ENCODE measurements at regions not wholly inside any gene's neighbourhood (a gene's known extent, or its start where the extent isn't known, plus 50 kb on each side); places are given as distances from the start of the nearest gene placed in this dataset.
"Not testable (repeated sequence)": the region's sequence is repeated elsewhere in the genome, so short reads cannot be mapped to it uniquely, and the experiment has no call there.

- Mint-ChIP-seq H3K9me3 (peaks cover 6 to 7% of the 10 kb centered on the region in 2 donors), H3K27ac (no peak overlapping the region), H3K36me3 (no peaks in the 10 kb centered on the region)
- DNase-seq (ENCODE audit: low spot score in 2 of 2) (no peak), ATAC-seq (no peak)
These were observed 226.6 kb upstream of the ADCY2 start for GRCh38 chr5:7169240-7169878.

DNA sequence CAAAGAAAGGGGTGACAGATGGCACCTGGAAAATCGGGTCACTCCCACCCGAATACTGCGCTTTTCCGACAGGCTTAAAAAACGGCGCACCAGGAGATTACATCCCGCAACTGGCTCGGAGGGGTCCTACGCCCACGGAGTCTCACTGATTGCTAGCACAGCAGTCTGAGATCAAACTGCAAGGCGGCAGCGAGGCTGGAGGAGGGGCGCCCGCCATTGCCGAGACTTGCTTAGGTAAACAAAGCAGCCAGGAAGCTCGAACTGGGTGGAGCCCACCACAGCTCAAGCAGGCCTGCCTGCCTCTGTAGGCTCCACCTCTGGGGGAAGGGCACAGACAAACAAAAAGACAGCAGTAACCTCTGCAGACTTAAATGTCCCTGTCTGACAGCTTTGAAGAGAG lies 225.2 kb upstream of the ADCY2 start:
- H3K9me3 Mint-ChIP-seq; DNase-seq (ENCODE audit: low spot score in 2 of 2); H3K36me3 Mint-ChIP-seq; ATAC-seq; H3K27ac Mint-ChIP-seq: not testable (repeated sequence)

DNA sequence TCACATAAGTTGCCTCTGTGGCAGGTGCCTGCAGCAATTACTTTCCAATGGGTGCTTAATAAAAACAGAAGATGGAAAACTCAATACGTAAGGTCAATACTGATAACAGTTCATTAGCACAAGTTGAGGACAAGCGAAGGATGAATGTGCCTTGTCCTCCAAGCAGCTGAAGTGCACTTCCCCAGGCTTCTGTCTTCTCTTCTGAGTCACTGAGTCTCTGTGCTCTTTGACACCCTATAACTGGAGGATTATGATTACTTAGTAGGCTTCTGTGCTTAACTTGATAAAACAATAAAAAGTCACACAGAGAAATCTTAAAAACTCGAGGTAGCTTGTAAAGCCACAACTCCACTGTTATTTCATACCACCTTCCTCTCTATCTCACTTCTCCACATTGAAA lies 216.6 kb upstream of the ADCY2 start:
- DNase-seq (ENCODE audit: low spot score in 2 of 2) (no peak), ATAC-seq (no peak)
- no peaks in the 10 kb centered on the region for H3K36me3 Mint-ChIP-seq
- peaks cover 0 to 4% of the 10 kb centered on the region in 2 donors for H3K9me3 Mint-ChIP-seq
- no peak overlapping the region for H3K27ac Mint-ChIP-seq

DNA sequence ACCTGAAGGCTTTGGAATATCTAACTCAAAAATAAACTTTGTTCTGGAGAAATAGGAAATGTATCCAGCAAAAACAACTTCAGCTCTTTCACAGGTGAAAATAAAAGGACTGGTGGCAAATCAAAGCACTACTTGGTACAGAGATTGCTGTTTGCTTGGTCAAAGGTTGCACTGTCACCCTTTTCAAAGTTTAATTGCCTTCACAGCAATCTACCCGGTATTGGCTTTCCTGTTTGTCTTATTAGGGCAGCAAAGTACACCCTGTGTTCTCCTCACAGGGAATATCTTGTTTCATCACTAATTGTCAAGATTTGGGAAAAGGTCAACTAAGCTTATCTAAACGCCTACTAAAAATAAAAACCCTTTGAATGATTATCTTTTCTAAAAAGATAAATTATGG lies 214.1 kb upstream of the ADCY2 start:
- DNase-seq (ENCODE audit: low spot score in 2 of 2), result no peak
- ATAC-seq, result no peak
- H3K9me3 Mint-ChIP-seq, result peaks cover 4 to 5% of the 10 kb centered on the region in 2 donors
- no peaks in the 10 kb centered on the region for H3K36me3 Mint-ChIP-seq
- H3K27ac Mint-ChIP-seq, result no peak overlapping the region

- H3K36me3 Mint-ChIP-seq, result no peaks in the 10 kb centered on the region
- ATAC-seq (no peak), DNase-seq (ENCODE audit: low spot score in 2 of 2) (no peak)
- H3K9me3 Mint-ChIP-seq, result peaks cover 4 to 5% of the 10 kb centered on the region in 2 donors
- H3K27ac Mint-ChIP-seq, result no peak overlapping the region
These were observed 210.2 kb upstream of the ADCY2 start for GRCh38 chr5:7185742-7186141.

- DNase-seq (ENCODE audit: low spot score in 2 of 2), result no peak
- H3K36me3 Mint-ChIP-seq, result no peaks in the 10 kb centered on the region
- no peak for ATAC-seq
- H3K27ac Mint-ChIP-seq, result no peak overlapping the region
- H3K9me3 Mint-ChIP-seq, result peaks cover 4 to 5% of the 10 kb centered on the region in 2 donors
These were observed 209.1 kb upstream of the ADCY2 start for GRCh38 chr5:7186818-7187217.

DNA sequence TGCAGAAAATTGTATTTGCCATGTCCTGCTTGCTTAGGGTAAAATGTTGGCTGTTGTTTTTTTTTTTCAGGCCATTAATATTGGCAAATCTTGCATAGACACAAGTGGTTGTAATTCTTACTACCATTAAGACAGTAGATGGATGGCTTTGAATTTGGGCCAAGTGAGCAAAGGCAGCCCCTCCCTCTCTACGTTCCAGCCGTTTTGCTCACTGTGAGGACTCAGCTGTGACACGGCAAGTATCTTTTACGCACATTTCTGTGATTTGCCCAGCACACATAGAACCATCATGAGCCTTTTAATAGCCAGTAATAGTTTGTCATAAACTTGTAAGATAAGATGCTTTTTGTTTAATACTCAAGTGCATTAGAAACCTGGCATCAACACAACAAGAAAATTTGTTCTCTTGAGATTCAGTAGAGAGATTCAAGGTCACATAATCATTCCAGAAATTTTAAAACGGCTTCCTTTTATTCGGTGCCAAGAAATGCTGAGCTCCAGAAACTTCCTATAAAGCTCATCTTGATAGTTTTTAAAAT lies 205.2 kb upstream of the ADCY2 start:
- H3K36me3 Mint-ChIP-seq, result no peaks in the 10 kb centered on the region
- peaks cover 0 to 5% of the 10 kb centered on the region in 2 donors for H3K9me3 Mint-ChIP-seq
- H3K27ac Mint-ChIP-seq, result no peak overlapping the region
- no peak for ATAC-seq
- DNase-seq (ENCODE audit: low spot score in 2 of 2), result no peak

GRCh38 chr5:7192016-7192415 lies 203.9 kb upstream of the ADCY2 start:
- H3K9me3 Mint-ChIP-seq, result peaks cover 0 to 5% of the 10 kb centered on the region in 2 donors
- H3K36me3 Mint-ChIP-seq, result no peaks in the 10 kb centered on the region
- ATAC-seq (no peak), DNase-seq (ENCODE audit: low spot score in 2 of 2) (no peak)
- H3K27ac Mint-ChIP-seq, result no peak overlapping the region

DNA sequence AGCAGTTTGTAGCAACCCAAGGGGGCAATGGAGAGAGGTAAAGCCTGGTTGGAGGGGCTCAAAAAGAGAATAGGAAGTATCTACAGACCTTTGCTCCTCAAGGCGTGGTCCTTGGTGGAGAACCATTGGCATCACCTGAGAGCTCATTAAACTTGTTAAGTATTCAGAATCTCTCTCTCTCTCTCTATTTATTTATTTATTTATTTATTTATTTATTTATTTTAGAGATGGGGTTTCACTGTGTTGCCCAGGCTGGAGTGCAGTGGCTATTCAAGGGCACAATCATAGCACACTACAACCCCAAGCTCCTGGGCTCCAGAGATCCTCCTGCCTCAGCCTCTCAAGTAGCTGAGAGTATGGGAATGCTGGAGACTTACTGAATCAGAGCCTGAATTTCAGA lies 193.1 kb upstream of the ADCY2 start:
- H3K27ac Mint-ChIP-seq, result no peak overlapping the region
- H3K9me3 Mint-ChIP-seq, result peaks cover 16 to 26% of the 10 kb centered on the region in 2 donors
- H3K36me3 Mint-ChIP-seq, result peaks cover 0 to 13% of the 10 kb centered on the region in 2 donors
- DNase-seq (ENCODE audit: low spot score in 2 of 2), result no peak
- ATAC-seq, result no peak

GRCh38 chr5:7207979-7208378 lies 188.0 kb upstream of the ADCY2 start:
- ATAC-seq (no peak), DNase-seq (ENCODE audit: low spot score in 2 of 2) (no peak)
- Mint-ChIP-seq H3K9me3 (peaks cover 9 to 19% of the 10 kb centered on the region in 2 donors), H3K36me3 (peaks cover 0 to 5% of the 10 kb centered on the region in 2 donors), H3K27ac (no peak overlapping the region)

GRCh38 chr5:7208938-7209337 lies 187.0 kb upstream of the ADCY2 start:
- Mint-ChIP-seq H3K36me3 (peaks cover 0 to 5% of the 10 kb centered on the region in 2 donors), H3K9me3 (peaks cover 9 to 19% of the 10 kb centered on the region in 2 donors), H3K27ac (no peak overlapping the region)
- ATAC-seq, result no peak
- no peak for DNase-seq (ENCODE audit: low spot score in 2 of 2)

DNA sequence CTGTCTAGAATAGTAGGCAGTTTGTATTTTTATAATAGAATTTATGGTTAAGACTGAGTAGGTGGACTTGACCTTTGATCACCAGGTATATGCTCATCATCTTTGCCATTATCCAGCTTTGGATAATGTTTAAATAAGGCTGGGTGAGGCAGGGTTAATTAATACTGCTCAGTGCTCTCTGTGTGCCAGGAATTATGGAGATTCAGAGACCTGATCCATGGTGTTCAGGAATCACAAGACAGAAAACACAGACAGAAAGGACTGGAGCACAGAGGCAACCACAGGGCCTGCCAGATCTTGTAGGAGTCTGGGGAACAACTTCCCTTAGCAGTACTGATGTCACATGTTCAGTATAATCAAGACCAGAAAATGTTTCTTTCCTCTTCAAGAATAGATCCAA lies 186.3 kb upstream of the ADCY2 start:
- DNase-seq (ENCODE audit: low spot score in 2 of 2) (no peak), ATAC-seq (no peak)
- peaks cover 0 to 5% of the 10 kb centered on the region in 2 donors for H3K36me3 Mint-ChIP-seq
- H3K9me3 Mint-ChIP-seq, result peaks cover 9 to 17% of the 10 kb centered on the region in 2 donors
- H3K27ac Mint-ChIP-seq, result no peak overlapping the region

GRCh38 chr5:7210549-7210948 lies 185.4 kb upstream of the ADCY2 start:
- H3K27ac Mint-ChIP-seq, result no peak overlapping the region
- no peaks in the 10 kb centered on the region for H3K36me3 Mint-ChIP-seq
- H3K9me3 Mint-ChIP-seq, result peaks cover 5 to 10% of the 10 kb centered on the region in 2 donors
- DNase-seq (ENCODE audit: low spot score in 2 of 2) (no peak), ATAC-seq (no peak)

DNA sequence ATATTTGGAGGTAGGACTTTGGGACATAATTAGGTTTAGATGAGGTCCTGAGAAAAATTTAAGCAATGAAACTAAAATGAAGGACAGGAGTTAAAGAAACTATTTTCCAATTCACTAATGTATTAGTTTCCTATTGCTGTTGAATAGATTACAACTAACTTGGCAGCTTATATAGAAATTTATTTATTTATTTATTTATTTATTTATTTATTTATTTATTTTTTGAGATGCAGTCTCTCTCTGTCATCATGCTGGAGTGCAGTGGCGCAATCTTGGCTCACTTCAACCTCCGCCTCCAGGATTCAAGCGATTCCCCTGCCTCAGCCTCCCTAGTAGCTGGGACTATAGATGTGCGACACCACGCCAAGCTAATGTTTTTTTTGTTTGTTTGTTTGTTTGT lies 182.4 kb upstream of the ADCY2 start:
- Mint-ChIP-seq H3K27ac (no peak overlapping the region), H3K9me3 (no peaks in the 10 kb centered on the region), H3K36me3 (no peaks in the 10 kb centered on the region)
- DNase-seq (ENCODE audit: low spot score in 2 of 2) (no peak), ATAC-seq (no peak)

- DNase-seq (ENCODE audit: low spot score in 2 of 2) (no peak), ATAC-seq (no peak)
- Mint-ChIP-seq H3K9me3 (no peaks in the 10 kb centered on the region), H3K27ac (no peak overlapping the region), H3K36me3 (no peaks in the 10 kb centered on the region)
These were observed 181.0 kb upstream of the ADCY2 start for GRCh38 chr5:7214906-7215416.

DNA sequence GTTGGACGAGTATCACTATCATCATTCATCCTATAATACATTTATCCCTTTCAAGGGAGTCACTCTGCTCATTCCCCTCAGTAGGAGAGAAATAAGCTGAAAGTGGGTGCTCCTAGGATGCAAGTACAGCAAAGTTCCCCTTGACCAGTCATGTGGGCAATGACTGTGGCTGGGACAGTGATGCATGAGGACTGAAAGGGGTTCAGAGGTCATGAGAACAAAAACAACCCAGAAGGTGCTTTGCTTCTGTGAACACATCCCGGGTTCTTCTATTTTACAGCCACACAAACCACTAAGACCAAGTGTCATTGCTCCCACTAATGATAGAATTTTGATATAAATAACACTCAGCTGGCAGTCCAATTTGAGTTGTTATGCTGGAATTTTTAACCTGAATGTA lies 177.8 kb upstream of the ADCY2 start:
- H3K9me3 Mint-ChIP-seq, result no peaks in the 10 kb centered on the region
- H3K27ac Mint-ChIP-seq, result no peak overlapping the region
- no peaks in the 10 kb centered on the region for H3K36me3 Mint-ChIP-seq
- no peak for ATAC-seq
- DNase-seq (ENCODE audit: low spot score in 2 of 2), result no peak

- Mint-ChIP-seq H3K36me3 (no peaks in the 10 kb centered on the region), H3K9me3 (no peaks in the 10 kb centered on the region), H3K27ac (no peak overlapping the region)
- no peak for ATAC-seq
- DNase-seq (ENCODE audit: low spot score in 2 of 2), result no peak
These were observed 175.8 kb upstream of the ADCY2 start for GRCh38 chr5:7220156-7220555.

- Mint-ChIP-seq H3K36me3 (no peaks in the 10 kb centered on the region), H3K9me3 (no peaks in the 10 kb centered on the region), H3K27ac (no peak overlapping the region)
- DNase-seq (ENCODE audit: low spot score in 2 of 2) (no peak), ATAC-seq (no peak)
These were observed 174.9 kb upstream of the ADCY2 start for GRCh38 chr5:7221041-7221440.
